ENCODE measurements at regions not wholly inside any gene's neighbourhood (a gene's known extent, or its start where the extent isn't known, plus 50 kb on each side); places are given as distances from the start of the nearest gene placed in this dataset.

- CTCF ChIA-PET = interaction anchor here (1.0 kb wide), 1 partner anchor 12 kb away, joined by 3 read pairs; no protein-coding TSS in a partner anchor
- no peak overlapping the region for H3K4me3 ChIP-seq (ENCODE audit: low read depth, low read length)
- H3K27me3 ChIP-seq (ENCODE audit: control insufficient read depth, insufficient read depth, low read length) = no peaks in the 10 kb centered on the region
- POLR2A ChIA-PET = interaction anchor here (0.9 to 1.3 kb wide), 2 partner anchors 9 to 13 kb away, joined by 3 to 5 read pairs; no protein-coding TSS in a partner anchor
- H3K27ac ChIP-seq (ENCODE audit: low read depth, low read length) = no peak overlapping the region
- H3K9me3 ChIP-seq (ENCODE audit: control insufficient read depth, insufficient read depth, low read length) = no peaks in the 10 kb centered on the region
- no peak for DNase-seq (ENCODE audit: low read depth, low spot score)
- TF ChIP-seq CTCF (IDR thresholded peaks at IDR 0.05; ENCODE audit: low read depth, low read length) = no peak
Observed at GRCh38 chr4:99710681-99711345, 53.2 kb upstream of the C4orf54 start.

- ChIA-PET CTCF (no interaction called here), POLR2A (interaction anchor here (1.3 kb wide), 1 partner anchor 14 kb away, joined by 5 read pairs; no protein-coding TSS in a partner anchor)
- no peak overlapping the region for H3K27ac ChIP-seq (ENCODE audit: low read depth, low read length)
- H3K4me3 ChIP-seq (ENCODE audit: low read depth, low read length) = no peak overlapping the region
- no peak for TF ChIP-seq CTCF (IDR thresholded peaks at IDR 0.05; ENCODE audit: low read depth, low read length)
- H3K9me3 ChIP-seq (ENCODE audit: control insufficient read depth, insufficient read depth, low read length) = no peaks in the 10 kb centered on the region
- no peak for DNase-seq (ENCODE audit: low read depth, low spot score)
- no peaks in the 10 kb centered on the region for H3K27me3 ChIP-seq (ENCODE audit: control insufficient read depth, insufficient read depth, low read length)
Observed at GRCh38 chr4:99710020-99710419, 52.4 kb upstream of the C4orf54 start.

- H3K27me3 ChIP-seq (ENCODE audit: control insufficient read depth, insufficient read depth, low read length) = no peaks in the 10 kb centered on the region
- DNase-seq (ENCODE audit: low read depth, low spot score) = no peak
- ChIA-PET CTCF (interaction anchor here (0.6 kb wide), 1 partner anchor 99 kb away, joined by 3 read pairs; no protein-coding TSS in a partner anchor), POLR2A (no interaction called here)
- TF ChIP-seq CTCF (IDR thresholded peaks at IDR 0.05; ENCODE audit: low read depth, low read length) = no peak
- no peak overlapping the region for H3K4me3 ChIP-seq (ENCODE audit: low read depth, low read length)
- no peak overlapping the region for H3K27ac ChIP-seq (ENCODE audit: low read depth, low read length)
- H3K9me3 ChIP-seq (ENCODE audit: control insufficient read depth, insufficient read depth, low read length) = no peaks in the 10 kb centered on the region
Observed at GRCh38 chr4:99708551-99708950, 50.9 kb upstream of the C4orf54 start.
